ENCODE measurements at regions not wholly inside any gene's neighbourhood (a gene's known extent, or its start where the extent isn't known, plus 50 kb on each side); places are given as distances from the start of the nearest gene placed in this dataset.

DNA sequence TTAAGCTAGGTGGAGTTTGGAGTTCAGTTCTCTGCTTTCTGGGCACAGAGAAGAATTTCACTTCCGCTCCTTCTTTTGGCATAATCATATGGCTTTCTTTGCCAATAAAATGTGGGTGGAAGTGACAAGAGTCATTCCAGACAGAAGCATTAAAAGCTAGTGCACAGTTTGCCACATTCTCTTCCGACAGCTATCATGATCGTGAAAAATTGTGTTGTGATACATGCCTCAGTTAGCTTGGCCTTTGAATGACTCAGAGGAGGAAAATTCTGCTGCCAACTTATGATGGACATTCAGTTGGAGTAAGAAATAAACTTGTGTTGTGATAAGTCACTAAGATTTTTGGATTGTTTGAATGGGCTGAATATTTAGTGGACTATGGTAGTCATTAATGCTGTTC is 291.7 kb upstream of the SATB1 start:
- CTCF ChIA-PET (ENCODE audit: unreplicated experiment), result no interaction called here
- Histone ChIP-seq H3K4me2 (ENCODE audit: low read length) (no peak overlapping the region), H3K9me2 (ENCODE audit: insufficient read depth, low read length) (no peaks in the 10 kb centered on the region), H2AFZ (ENCODE audit: low read length) (no peak overlapping the region), H3K79me2 (ENCODE audit: insufficient read depth, low read depth, low read length) (no peaks in the 10 kb centered on the region), H3K9me3 (ENCODE audit: low read length) (no peaks in the 10 kb centered on the region), H3K4me1 (ENCODE audit: insufficient read depth, low read length, poor library complexity, severe bottlenecking) (no peaks in the 10 kb centered on the region), H3K27ac (ENCODE audit: low read depth, low read length, poor library complexity, severe bottlenecking) (no peak overlapping the region), H3K4me3 (ENCODE audit: low read depth, low read length, poor library complexity, severe bottlenecking) (no peak overlapping the region), H3K36me3 (ENCODE audit: insufficient read depth, low read length) (no peaks in the 10 kb centered on the region), H4K20me1 (ENCODE audit: insufficient read depth, low read length) (no peaks in the 10 kb centered on the region)
- POLR2A ChIA-PET, result interaction anchor here (0.5 to 4.2 kb wide), 8 partner anchors 9 to 1511 kb away, joined by 3 to 24 read pairs (median 4); no protein-coding TSS in a partner anchor
- BruUV-seq (replicated peaks), result no TSS peak
- intact Hi-C loops (cut with micrococcal nuclease; ENCODE audit: unreplicated experiment), result no loop called here
- TF ChIP-seq EZH2phosphoT487 (IDR thresholded peaks at IDR 0.05; ENCODE audit: borderline replicate concordance, low read depth, low read length), result no peak
- TF ChIP-seq, protein P1, sequence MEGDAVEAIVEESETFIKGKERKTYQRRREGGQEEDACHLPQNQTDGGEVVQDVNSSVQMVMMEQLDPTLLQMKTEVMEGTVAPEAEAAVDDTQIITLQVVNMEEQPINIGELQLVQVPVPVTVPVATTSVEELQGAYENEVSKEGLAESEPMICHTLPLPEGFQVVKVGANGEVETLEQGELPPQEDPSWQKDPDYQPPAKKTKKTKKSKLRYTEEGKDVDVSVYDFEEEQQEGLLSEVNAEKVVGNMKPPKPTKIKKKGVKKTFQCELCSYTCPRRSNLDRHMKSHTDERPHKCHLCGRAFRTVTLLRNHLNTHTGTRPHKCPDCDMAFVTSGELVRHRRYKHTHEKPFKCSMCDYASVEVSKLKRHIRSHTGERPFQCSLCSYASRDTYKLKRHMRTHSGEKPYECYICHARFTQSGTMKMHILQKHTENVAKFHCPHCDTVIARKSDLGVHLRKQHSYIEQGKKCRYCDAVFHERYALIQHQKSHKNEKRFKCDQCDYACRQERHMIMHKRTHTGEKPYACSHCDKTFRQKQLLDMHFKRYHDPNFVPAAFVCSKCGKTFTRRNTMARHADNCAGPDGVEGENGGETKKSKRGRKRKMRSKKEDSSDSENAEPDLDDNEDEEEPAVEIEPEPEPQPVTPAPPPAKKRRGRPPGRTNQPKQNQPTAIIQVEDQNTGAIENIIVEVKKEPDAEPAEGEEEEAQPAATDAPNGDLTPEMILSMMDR (conservative IDR thresholded peaks at IDR 0.05; ENCODE audit: low read length), result no peak
- no peak for DNase-seq (ENCODE audit: low spot score)

DNA sequence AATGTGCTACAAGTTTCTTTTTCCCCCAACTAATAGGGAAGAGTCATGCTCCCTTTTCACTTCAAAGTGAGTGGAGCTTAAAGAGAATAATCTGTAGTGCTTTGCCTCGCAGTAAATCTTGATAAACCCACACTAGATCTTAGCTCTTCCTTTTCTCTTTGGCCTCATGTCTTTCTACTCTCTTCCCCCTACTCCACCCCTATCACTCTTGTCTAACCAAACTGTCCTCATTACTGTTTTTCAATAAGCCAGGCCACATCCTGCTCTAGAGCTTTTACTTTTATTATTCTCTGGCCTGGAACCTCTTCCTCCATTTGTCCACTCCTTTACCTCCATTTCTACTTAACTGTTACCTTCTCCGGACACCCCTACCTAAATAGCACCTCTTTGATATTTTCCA is 291.0 kb upstream of the SATB1 start:
- peak overlapping the region; percentile 39; the same call in 1 of the 2 replicates for H2AFZ ChIP-seq (ENCODE audit: low read length)
- ChIA-PET POLR2A (interaction anchor here (0.7 to 4.2 kb wide), 9 partner anchors 9 to 344 kb away, joined by 3 to 24 read pairs (median 4); no protein-coding TSS in a partner anchor), CTCF (ENCODE audit: unreplicated experiment) (no interaction called here)
- no peaks in the 10 kb centered on the region for H3K9me2 ChIP-seq (ENCODE audit: insufficient read depth, low read length)
- H3K9me3 ChIP-seq (ENCODE audit: low read length), result no peaks in the 10 kb centered on the region
- H3K4me2 ChIP-seq (ENCODE audit: low read length), result no peak overlapping the region
- H3K79me2 ChIP-seq (ENCODE audit: insufficient read depth, low read depth, low read length), result no peaks in the 10 kb centered on the region
- BruUV-seq (replicated peaks), result no TSS peak
- no peak overlapping the region for H3K4me3 ChIP-seq (ENCODE audit: low read depth, low read length, poor library complexity, severe bottlenecking)
- no peak overlapping the region for H3K27ac ChIP-seq (ENCODE audit: low read depth, low read length, poor library complexity, severe bottlenecking)
- TF ChIP-seq, protein P1 (conservative IDR thresholded peaks at IDR 0.05; ENCODE audit: low read length), result no peak
- TF ChIP-seq EZH2phosphoT487 (IDR thresholded peaks at IDR 0.05; ENCODE audit: borderline replicate concordance, low read depth, low read length), result no peak
- no peak for DNase-seq (ENCODE audit: low spot score)
- intact Hi-C loops (cut with micrococcal nuclease; ENCODE audit: unreplicated experiment), result no loop called here
- H4K20me1 ChIP-seq (ENCODE audit: insufficient read depth, low read length), result no peaks in the 10 kb centered on the region
- no peaks in the 10 kb centered on the region for H3K36me3 ChIP-seq (ENCODE audit: insufficient read depth, low read length)
- no peaks in the 10 kb centered on the region for H3K4me1 ChIP-seq (ENCODE audit: insufficient read depth, low read length, poor library complexity, severe bottlenecking)

DNA sequence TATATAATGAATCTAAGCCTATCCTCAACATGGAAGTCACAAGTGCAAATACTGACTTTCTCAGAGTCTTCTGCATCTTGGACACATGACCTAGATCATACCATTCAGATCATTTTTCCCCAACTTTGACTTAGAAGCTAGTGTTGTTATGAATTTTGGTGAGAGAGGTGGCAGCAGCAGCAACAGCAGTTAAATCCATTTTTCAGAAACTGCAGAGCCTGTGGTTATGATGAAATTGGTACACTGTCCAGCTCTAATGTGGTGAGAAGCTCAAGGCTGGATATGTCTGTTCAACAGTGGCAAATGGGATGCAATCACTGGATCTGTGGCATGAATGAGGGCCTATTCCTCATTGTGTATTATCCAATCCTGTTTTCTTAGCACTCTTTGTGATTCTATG is 290.1 kb upstream of the SATB1 start:
- no peaks in the 10 kb centered on the region for H3K9me3 ChIP-seq (ENCODE audit: low read length)
- BruUV-seq (replicated peaks), result no TSS peak
- ChIA-PET POLR2A (interaction anchor here (0.7 to 4.2 kb wide), 6 partner anchors 8 to 195 kb away, joined by 3 to 24 read pairs (median 4); no protein-coding TSS in a partner anchor), CTCF (ENCODE audit: unreplicated experiment) (no interaction called here)
- no peaks in the 10 kb centered on the region for H3K9me2 ChIP-seq (ENCODE audit: insufficient read depth, low read length)
- H3K4me3 ChIP-seq (ENCODE audit: low read depth, low read length, poor library complexity, severe bottlenecking), result no peak overlapping the region
- DNase-seq (ENCODE audit: low spot score), result no peak
- no peaks in the 10 kb centered on the region for H4K20me1 ChIP-seq (ENCODE audit: insufficient read depth, low read length)
- intact Hi-C loops (cut with micrococcal nuclease; ENCODE audit: unreplicated experiment), result no loop called here
- no peaks in the 10 kb centered on the region for H3K36me3 ChIP-seq (ENCODE audit: insufficient read depth, low read length)
- TF ChIP-seq, protein P1 (conservative IDR thresholded peaks at IDR 0.05; ENCODE audit: low read length), result no peak
- no peak for TF ChIP-seq EZH2phosphoT487 (IDR thresholded peaks at IDR 0.05; ENCODE audit: borderline replicate concordance, low read depth, low read length)
- H3K4me1 ChIP-seq (ENCODE audit: insufficient read depth, low read length, poor library complexity, severe bottlenecking), result no peaks in the 10 kb centered on the region
- no peak overlapping the region for H3K27ac ChIP-seq (ENCODE audit: low read depth, low read length, poor library complexity, severe bottlenecking)
- no peak overlapping the region for H3K4me2 ChIP-seq (ENCODE audit: low read length)
- no peak overlapping the region for H2AFZ ChIP-seq (ENCODE audit: low read length)
- H3K79me2 ChIP-seq (ENCODE audit: insufficient read depth, low read depth, low read length), result no peaks in the 10 kb centered on the region

All from OCI-LY7 (cell line).